Keratinocyte (primary cell): ENCODE measurements at regions not wholly inside any gene's neighbourhood (a gene's known extent, or its start where the extent isn't known, plus 50 kb on each side); places are given as distances from the start of the nearest gene placed in this dataset.

ENCODE experiments used
- DNase-seq: peaks from one replicate; pipeline ENCODE4 v3.0.0-alpha.2; 2011; ENCODE audit warnings: low read depth, missing footprints, low spot score
- FAIRE-seq: peaks from 2 replicates; lab custom pipeline; 2011; peaks lifted over from hg19 to GRCh38; lab: Jason Lieb, UNC
- H2AFZ ChIP-seq: 2 replicates; pipeline ENCODE4 v1.6.0; 2012; ENCODE audit warnings: low read length, control low read depth, inconsistent platforms; ENCODE audit not compliant: control insufficient read depth
- H3K27ac ChIP-seq: 2 replicates; pipeline ENCODE4 v1.5.1; 2011; ENCODE audit warnings: low read length; ENCODE audit not compliant: control insufficient read depth, insufficient read depth
- H3K27me3 ChIP-seq: 3 replicates; pipeline ENCODE4 v1.6.0; 2011; ENCODE audit warnings: low read length; ENCODE audit not compliant: control insufficient read depth, insufficient read depth; ENCODE audit errors: extremely low read depth
- H3K36me3 ChIP-seq, 2 experiments: 2 replicates in 1 of 2; 3 replicates in 1 of 2; pipeline ENCODE4 v1.5.1; 2011; ENCODE audit warnings: low read length in 2 of 2, mild to moderate bottlenecking in 1 of 2; ENCODE audit not compliant: control insufficient read depth in 2 of 2, insufficient read depth in 2 of 2; ENCODE audit errors: extremely low read depth in 1 of 2
- H3K4me1 ChIP-seq: 3 replicates; pipeline ENCODE4 v1.5.1; 2011; ENCODE audit warnings: low read length; ENCODE audit not compliant: control insufficient read depth, insufficient read depth; ENCODE audit errors: extremely low read depth
- H3K4me2 ChIP-seq: 3 replicates; pipeline ENCODE4 v1.6.0; 2011; ENCODE audit warnings: low read depth, low read length; ENCODE audit not compliant: control insufficient read depth, insufficient read depth; ENCODE audit errors: extremely low read depth
- H3K4me3 ChIP-seq, 3 experiments: fragments of 200-600 bp in 1 of 3; sonication (generic) in 1 of 3; 2 replicates in 2 of 3; 3 replicates in 1 of 3; pipeline ENCODE4 v1.5.1; 2011 to 2016; ENCODE audit warnings: low read length in 3 of 3, mild to moderate bottlenecking in 3 of 3, control low read depth in 2 of 3, inconsistent platforms in 1 of 3, low read depth in 1 of 3, mixed read lengths in 1 of 3, mixed run types in 1 of 3, moderate library complexity in 1 of 3; ENCODE audit not compliant: control insufficient read depth in 2 of 3, insufficient read depth in 2 of 3; ENCODE audit errors: extremely low read depth in 1 of 3
- H3K79me2 ChIP-seq: 2 replicates; pipeline ENCODE4 v1.6.0; 2012; ENCODE audit warnings: low read length; ENCODE audit not compliant: control insufficient read depth, insufficient read depth
- H3K9ac ChIP-seq: 3 replicates; pipeline ENCODE4 v1.6.0; 2011; ENCODE audit warnings: low read length; ENCODE audit not compliant: control insufficient read depth, insufficient read depth; ENCODE audit errors: extremely low read depth
- H3K9me1 ChIP-seq: 3 replicates; pipeline ENCODE4 v1.6.0; 2011; ENCODE audit warnings: low read length; ENCODE audit not compliant: control insufficient read depth, insufficient read depth; ENCODE audit errors: extremely low read depth
- H3K9me3 ChIP-seq: 2 replicates; pipeline ENCODE4 v1.5.1; 2012; ENCODE audit warnings: low read depth, low read length; ENCODE audit not compliant: control insufficient read depth
- H4K20me1 ChIP-seq: 3 replicates; pipeline ENCODE4 v1.6.0; 2011; ENCODE audit warnings: low read length; ENCODE audit not compliant: control insufficient read depth, insufficient read depth; ENCODE audit errors: extremely low read depth
- CTCF ChIP-seq, 3 experiments: IDR thresholded peaks in 1 of 3; conservative IDR thresholded peaks in 1 of 3; optimal IDR thresholded peaks in 1 of 3; 2 replicates in 2 of 3; 3 replicates in 1 of 3; pipeline versions ENCODE3 to v1.5.1; 2011; ENCODE audit warnings: low read length in 3 of 3, mild to moderate bottlenecking in 3 of 3, moderate library complexity in 2 of 3, control low read depth in 1 of 3, inconsistent platforms in 1 of 3; ENCODE audit not compliant: insufficient read depth in 2 of 3; ENCODE audit errors: extremely low read depth in 1 of 3
- EZH2 ChIP-seq: IDR thresholded peaks from one replicate; pipeline ENCODE4 v1.6.1; 2012; ENCODE audit warnings: inconsistent platforms, mild to moderate bottlenecking, low read length, moderate library complexity
- dilution Hi-C: fragments of 300-500 bp; cut with MboI; formaldehyde crosslinking; loops from one replicate; pipeline ENCODE4 v1.7.0; 2020; ENCODE audit warnings: low sequenced_read_pairs; ENCODE audit not compliant: extremely low pct_ligation_motif_present

GRCh38 chr2:66775730-66776422 is 341.0 kb downstream of the MEIS1 start:
- DNase-seq (no peak), FAIRE-seq (no peak)
- Histone ChIP-seq H4K20me1 (no peaks in the 10 kb centered on the region), H2AFZ (no peak overlapping the region), H3K36me3 (no peaks in the 10 kb centered on the region), H3K4me2 (no peak overlapping the region), H3K27ac (no peak overlapping the region), H3K4me1 (no peaks in the 10 kb centered on the region), H3K27me3 (no peaks in the 10 kb centered on the region), H3K79me2 (no peaks in the 10 kb centered on the region), H3K9me1 (no peaks in the 10 kb centered on the region), H3K9me3 (no peaks in the 10 kb centered on the region), H3K4me3 (no peak overlapping the region), H3K9ac (no peak overlapping the region)
- TF ChIP-seq CTCF (optimal IDR thresholded peaks at IDR 0.05 in 1 of 3, IDR thresholded peaks at IDR 0.05 in 1 of 3, conservative IDR thresholded peaks at IDR 0.05 in 1 of 3; ENCODE audit: extremely low read depth in 1 of 3, insufficient read depth in 2 of 3, low read length in 3 of 3) (no peak), EZH2 (no peak)
- dilution Hi-C loops: no loop called here

- Histone ChIP-seq H3K79me2 (no peaks in the 10 kb centered on the region), H2AFZ (no peak overlapping the region), H3K4me1 (no peaks in the 10 kb centered on the region), H3K9ac (no peak overlapping the region), H3K27me3 (no peaks in the 10 kb centered on the region), H3K9me1 (no peaks in the 10 kb centered on the region), H4K20me1 (no peaks in the 10 kb centered on the region), H3K4me2 (no peak overlapping the region), H3K27ac (no peak overlapping the region), H3K9me3 (no peaks in the 10 kb centered on the region), H3K4me3 (no peak overlapping the region), H3K36me3 (no peaks in the 10 kb centered on the region)
- DNase-seq: no peak
- TF ChIP-seq EZH2 (no peak), CTCF (optimal IDR thresholded peaks at IDR 0.05 in 1 of 3, IDR thresholded peaks at IDR 0.05 in 1 of 3, conservative IDR thresholded peaks at IDR 0.05 in 1 of 3; ENCODE audit: extremely low read depth in 1 of 3, insufficient read depth in 2 of 3, low read length in 3 of 3) (no peak)
- dilution Hi-C loops: no loop called here
- FAIRE-seq: no peak
Measured at GRCh38 chr2:66781804-66782203, 346.9 kb downstream of the MEIS1 start.
